ENCODE measurements at regions not wholly inside any gene's neighbourhood (a gene's known extent, or its start where the extent isn't known, plus 50 kb on each side); places are given as distances from the start of the nearest gene placed in this dataset.

DNA sequence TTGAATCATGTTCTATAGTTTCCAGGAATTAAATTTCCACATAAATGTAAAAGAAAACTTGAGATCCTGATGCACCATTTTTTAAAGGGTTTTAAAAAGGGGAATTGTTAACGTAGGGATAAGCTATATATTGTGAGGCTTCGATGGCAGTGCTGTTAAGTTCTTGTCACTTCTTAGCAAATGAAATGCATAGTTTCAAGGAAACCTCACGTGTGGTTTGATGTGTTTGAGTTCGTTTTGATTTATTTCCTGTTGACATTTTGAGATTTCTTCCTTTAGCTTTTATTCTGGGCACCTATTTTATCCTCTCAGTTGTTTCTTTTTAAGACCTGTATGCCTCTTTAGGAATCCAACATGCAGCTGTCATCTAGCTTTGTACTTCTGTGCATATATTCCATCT lies 301.0 kb downstream of the DOCK8 start:
- DNase-seq (ENCODE audit: low spot score) = no peak

DNA sequence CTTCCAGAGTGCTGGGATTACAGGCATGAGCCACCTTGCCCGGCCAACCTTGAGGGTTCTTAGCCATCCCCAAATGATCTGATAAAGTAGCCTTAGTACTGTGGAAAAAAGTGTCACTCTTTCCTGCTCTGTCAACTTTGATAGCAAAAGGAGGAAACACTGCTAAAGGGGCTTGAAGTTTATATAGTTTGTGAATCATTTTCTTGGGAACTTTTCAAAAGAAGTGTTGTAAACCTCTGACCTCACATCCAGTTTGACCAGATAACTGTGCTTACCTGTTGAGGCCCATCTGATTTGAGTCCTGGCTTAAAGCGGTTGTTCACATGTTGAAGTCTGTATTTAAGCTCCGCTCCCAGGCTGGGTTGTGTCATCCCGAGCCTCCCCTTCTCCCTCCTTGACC lies 303.3 kb downstream of the DOCK8 start:
- DNase-seq (ENCODE audit: low spot score) = no peak

DNA sequence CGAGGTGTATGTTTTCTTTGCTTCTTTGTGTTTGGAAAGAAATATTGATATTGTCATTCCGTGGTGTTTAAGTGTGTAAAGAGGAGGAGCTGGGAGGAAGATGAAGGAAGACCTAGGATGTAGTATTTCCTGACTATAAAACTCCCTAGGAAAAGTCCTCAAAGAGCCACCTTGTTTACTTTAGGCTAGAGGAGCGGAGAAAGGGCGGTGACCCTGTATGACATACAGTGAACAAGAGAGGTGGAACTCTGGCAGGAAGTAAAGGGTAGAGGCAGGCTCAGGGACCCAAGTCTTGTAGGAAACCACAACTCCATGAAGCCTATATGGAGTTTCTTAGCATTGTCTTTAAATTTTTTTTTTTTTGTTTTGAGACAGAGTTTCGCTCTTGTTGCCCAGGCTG lies 303.9 kb downstream of the DOCK8 start:
- no peak for DNase-seq (ENCODE audit: low spot score)

DNA sequence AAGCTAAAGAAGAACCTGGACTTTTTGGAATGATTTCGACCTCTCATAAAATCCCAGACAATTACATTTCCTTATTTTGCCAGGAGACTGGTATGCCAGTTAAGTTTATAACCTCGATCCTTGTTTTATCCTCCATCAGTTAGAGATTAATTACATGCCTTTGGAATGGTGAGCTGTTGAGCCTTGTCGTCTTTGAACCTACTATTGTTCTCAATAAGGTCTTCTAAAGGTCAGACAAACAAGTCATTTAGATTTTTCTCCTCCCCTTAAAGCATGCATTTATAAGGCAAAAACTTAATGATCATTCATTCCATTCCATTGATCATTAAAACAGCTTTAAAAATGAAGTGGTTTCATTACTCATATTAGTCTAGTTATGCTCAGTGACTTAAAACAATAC lies 304.9 kb downstream of the DOCK8 start:
- no peak for DNase-seq (ENCODE audit: low spot score)

DNA sequence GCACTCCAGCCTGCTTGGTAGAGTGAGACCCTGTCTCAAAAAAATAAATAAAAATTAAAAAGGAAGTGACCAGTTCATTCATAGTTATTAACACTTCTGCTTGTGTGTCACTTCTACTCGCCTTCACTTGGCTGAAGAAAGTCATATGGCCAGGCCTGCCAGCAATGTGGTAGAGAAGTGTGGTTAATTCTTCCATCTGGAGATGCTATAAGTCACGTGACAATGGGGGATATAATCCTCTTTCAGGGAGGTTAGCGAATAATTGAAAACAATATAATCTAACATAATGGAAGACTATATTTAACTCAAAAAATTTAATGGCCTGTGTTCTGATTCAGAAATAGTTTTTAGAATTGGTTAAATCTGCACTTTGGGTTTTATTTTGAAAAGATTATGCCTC lies 305.6 kb downstream of the DOCK8 start:
- DNase-seq (ENCODE audit: low spot score) = no peak

DNA sequence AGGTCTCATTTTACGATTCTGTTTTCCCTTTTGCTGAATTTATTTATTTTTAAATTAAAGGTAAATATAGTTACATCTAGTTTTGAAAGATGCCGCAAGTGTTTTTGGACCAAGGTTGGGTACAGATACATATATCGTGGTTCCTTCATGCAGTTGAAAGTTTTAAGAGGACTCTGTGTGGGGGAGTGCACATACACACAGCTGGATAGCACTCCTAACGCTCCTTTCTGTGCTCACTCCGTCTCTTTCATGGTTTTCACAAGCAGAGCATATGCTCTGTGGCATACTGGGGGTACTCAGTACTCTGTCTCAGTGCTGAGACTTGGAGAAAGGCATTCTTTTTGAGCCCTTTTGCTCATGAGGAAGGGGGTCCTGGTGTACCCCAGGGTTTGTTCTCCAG lies 307.5 kb downstream of the DOCK8 start:
- DNase-seq (ENCODE audit: low spot score) = no peak

DNA sequence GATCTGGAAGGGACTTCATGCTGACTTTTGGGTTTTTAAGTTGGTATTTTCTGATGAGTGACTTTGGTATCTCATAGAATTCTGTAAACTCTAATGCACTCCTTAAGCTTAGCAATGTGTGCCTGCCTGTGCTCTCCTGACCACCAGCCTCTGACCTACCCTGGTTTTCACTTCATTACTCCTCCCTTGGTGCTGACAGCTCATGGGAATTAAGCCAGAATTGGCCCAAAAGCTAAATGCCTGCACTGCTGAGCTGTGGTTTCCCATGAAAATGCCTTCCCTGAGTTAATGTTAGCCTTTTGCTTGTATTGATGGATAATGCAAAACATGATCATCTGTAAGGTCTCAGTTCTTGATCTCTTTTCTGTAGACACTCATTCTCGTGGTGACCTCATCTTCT lies 308.0 kb downstream of the DOCK8 start:
- DNase-seq (ENCODE audit: low spot score) = no peak

DNA sequence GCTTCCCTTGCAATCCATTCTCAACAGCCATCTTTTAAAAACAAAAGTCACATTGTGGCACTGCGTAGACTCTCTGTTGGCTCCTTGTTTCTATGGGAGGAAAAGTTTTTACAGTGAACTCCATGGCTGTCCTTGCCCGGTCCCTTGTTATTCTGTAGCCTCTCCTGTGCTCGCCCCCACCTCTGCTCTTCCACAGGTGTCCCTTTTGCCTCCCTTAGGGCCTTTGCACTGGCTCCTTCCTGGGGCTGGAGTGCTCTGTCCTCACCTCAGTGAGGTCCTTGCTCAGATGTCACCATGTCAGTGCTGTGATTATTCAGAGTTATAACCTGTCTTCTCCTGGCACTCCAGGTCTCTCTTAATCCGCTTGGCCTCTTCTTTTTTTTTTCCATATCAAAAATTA lies 308.8 kb downstream of the DOCK8 start:
- DNase-seq (ENCODE audit: low spot score) = no peak

DNA sequence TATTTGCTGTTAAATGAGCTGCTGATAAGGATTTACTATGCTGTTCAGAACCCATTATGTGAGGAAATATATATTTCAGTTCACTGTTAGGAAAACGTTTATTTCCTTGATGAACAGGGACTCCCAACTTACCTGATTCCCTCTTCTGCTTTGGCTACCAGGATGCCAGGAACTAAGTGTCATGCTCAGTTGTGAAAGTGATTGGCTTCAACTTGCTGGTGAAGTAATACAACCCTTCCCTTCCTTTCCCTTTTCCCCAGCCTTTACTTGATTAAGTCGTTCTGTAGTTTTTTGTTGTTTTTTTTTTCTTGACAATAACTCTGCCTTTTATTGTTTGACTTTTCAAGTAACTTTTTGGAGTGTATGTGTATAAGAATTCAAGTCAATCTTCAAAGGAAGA lies 309.3 kb downstream of the DOCK8 start:
- DNase-seq (ENCODE audit: low spot score) = no peak

DNA sequence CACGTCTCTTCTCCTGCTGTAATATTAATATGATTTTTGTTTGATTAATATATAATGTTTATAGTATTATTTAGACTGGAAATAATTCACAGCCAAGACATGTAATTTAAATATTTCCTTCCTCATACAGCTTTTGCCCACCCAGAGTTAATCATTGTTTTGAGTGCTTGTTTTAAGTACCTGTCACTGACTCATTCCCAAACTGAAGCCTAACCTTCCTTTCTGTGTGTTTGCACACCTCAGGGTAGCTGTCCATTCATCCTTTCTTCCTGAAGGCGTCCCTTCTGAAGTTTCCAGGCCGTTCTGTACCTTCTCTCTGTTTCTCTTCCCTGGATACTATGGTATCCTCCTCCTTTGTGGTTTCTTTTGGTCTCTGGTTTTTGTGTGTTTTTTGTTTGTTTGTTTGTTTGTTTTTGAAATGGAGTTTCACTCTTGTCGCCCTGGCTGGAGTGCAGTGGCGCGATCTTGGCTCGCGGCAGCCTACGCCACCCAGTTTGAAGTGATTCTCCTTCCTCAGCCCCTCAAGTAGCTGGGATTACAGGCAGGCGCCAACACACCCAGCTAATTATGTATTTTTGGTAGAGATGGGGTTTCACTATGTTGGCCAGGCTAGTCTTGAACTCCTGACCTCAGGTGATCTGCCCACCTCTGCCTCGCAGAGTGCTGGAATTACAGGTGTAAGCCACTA lies 312.4 kb downstream of the DOCK8 start:
- DNase-seq (ENCODE audit: low spot score) = no peak

DNA sequence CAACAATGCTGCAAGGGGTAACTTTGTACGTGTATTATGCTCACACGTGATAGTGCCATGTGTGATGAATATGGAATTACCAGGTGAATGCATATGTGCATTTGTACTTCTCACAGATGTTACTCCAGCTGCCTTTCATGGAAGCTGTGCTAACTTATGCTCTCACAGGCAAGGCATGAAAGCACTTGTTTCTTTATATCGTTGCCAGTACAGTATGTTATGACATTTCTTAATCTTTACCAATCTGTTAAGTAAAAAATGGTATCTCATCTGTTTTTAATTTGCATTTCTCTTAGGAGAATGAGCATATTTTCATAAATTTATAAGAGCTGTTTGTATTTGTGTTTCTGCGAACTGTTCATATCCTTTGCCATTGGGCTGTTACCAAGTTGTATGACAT lies 311.8 kb upstream of the DMRT1 start:
- DNase-seq (ENCODE audit: low spot score) = no peak

DNA sequence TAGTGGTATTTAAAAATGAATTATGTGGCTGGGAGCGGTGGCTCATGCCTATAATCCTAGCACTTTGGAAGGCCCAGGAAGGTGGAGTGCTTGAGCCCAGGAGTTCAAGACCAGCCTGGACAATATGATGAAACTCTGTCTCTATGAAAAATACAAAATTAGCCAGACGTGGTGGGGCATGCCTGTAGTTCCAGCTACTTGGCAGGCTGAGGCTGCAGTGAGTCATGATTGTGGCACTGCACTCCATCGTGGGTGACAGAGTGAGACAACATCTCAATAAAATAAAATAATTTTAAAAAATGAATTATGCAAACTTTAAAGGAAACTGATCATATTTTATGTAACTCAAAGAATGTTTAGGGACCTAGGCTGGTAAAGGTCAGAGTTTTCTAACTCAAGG lies 310.8 kb upstream of the DMRT1 start:
- no peak for DNase-seq (ENCODE audit: low spot score)

DNA sequence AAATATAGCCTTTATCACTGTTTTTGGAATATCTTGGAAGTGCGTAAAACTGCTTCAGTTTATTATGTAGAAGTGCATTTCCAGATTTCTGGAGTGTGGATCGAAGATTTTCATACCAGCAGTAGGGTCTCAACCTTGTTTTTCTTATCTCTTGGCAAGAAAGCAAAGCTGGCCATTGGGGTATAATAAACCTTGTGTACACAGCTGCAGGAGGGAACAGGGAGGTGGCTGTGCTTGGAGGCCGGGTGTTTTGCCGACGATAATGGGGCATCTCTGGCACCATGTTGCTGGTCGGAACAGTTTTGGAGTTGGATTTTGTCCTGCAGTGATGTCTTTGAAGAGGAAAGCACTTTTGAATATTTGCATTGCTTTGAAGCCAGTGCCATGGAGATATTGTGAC lies 308.8 kb upstream of the DMRT1 start:
- DNase-seq (ENCODE audit: low spot score) = no peak

DNA sequence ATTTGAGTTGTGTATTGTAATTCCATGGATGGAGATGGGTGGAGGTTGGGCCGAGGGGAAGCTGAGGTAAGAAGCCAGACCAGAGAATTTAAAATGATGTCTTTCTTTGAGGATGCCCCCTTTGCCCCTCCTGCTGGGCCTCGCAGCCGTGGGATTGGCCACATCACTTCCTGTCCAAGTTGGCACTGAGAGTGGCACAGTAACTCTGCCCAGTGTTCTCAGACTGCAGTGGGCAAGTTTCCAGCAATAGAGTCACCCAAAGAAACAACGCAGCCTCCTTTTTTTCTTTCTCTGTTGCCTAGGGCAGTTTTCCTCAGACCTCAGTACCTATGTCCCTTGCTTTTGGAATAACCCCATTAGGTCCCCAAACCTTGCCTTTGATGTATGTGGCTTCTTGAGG lies 306.6 kb upstream of the DMRT1 start:
- no peak for DNase-seq (ENCODE audit: low spot score)

DNA sequence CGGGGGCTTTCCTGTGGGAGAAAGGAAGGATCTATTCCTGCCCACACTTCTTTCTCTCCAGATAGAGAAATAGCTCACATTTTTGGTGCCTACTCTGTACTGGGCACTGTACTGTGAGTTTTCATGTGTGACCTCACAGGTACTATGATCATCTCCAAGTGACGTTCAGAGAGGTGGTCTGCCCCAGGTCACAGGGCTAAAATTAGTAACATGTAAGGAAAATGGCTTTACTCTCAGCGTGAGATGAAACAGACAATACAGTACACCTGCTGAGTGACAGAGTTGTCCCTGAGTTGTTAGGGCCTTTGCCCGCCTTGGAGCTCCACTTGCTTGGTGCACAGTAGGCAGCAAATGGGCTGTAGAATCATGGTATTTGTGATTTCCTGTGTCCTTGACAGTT lies 306.1 kb upstream of the DMRT1 start:
- DNase-seq (ENCODE audit: low spot score) = no peak

DNA sequence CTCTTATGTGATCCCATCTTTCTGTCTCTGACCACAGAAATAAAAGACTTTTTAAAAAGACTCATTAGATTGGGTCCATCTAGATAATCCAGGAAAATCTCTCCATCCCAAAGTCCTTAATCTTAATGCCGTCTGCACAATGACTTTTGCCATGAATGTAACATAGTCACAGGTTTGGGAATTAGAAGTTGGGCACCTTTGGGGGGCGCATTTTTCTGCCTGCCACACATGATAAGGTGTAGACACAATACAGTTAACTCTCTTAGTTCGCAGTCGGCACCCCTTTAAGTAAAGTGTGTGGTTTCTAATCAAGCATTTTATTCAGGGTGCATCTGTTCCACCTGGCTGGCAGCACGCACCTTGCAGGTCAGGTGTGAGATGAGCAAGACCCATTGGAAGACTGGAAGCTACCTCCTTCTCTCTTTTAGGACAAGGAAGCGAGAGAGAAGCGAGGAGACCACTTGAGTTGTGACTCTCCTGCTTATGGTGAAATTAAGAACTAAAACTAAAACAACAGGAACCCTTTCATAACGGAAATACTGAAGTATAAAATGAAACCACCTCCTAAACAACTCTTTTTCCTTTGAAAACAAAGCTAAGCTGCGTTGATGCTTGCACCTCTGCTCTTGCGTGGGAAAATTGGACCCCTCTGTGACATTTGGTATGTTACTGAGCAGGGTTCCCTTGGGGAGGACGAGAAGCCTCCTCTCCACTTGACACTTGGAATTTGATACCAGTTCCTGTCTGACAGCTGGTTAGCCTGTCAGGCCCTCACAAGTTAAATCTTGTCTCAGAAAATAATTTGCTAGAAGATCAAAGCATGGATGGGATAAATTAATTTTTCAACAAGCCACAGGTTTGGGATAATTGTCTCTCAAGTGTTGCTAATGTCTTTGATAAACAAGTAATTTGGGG lies 304.6 kb upstream of the DMRT1 start:
- DNase-seq (ENCODE audit: low spot score) = no peak

DNA sequence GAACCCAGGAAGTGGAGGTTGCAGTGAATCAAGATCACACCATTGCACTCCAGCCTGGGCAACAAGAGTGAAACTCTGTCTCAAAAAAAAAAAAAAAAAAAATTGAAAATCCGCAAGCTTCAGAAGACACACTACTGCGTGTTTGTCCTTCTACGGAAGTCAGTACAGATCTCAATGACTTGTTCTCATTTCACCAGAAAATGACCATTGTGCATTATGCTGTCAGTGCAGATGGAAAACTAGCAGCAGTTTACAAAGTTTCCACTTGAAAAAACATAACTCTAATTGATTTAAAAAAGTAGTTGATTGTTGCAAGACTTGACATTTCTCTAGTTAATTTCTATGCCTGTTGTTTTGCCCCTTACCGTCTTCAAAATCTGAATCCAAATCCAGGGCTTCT lies 298.0 kb upstream of the DMRT1 start:
- no peak for DNase-seq (ENCODE audit: low spot score)

DNA sequence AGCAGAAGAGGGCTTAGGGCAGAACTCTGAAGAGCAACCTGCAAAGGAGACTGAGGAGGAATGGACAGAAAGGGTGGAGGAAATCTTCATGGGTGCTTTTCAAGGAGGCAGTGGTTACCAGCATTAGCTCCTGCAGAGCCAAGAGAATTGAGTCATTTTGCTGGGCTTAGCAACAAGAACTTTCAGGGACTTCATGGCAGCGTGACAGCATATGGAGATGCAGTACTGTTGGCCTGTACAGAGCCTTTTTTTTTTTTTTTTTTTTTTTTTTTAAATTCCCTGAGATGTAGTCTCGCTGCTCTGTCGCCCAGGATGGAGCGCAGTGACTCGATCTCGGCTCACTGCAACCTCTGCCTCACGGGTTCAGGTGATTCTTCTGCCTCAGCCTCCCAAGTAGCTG lies 296.0 kb upstream of the DMRT1 start:
- DNase-seq (ENCODE audit: low spot score) = no peak

DNA sequence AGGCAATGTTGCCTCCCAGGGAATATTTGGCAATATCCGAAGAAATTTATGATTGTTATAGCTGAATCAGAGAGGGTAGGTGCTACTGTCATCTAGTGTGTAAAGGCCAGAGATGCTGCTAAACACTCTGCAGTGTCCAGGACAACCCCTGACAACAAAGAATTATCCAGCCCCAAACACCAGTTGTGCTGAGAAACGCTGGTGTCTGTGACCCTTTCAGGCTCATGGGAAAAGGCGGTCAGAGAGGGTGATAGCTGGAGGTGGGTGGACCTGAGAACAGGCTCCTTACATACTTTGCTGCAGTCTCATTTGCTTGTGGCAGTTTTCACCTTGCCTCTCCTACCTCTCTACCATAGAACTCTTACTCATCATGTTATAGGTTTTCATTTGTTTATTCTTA lies 295.3 kb upstream of the DMRT1 start:
- DNase-seq (ENCODE audit: low spot score) = no peak

DNA sequence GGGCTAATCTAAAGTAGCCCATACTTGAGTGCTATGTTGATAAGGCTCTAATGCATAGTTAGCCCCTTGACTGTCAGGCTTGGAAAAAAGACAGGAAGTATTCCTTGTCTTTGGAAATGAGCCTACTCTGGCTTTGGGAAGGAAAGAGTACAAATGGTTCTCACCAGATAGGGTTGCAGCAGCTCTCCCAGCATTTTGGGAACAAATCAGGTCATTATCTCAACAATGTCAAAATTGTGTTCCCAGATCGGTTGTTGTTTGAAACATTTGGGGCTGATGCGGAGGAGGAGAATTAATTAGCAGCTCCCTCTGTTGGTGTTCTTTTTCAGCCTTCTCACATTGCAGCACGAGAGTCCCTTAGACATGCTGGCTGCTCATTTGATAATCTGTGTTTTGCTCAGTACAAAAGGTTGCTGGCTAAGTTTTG lies 294.7 kb upstream of the DMRT1 start:
- DNase-seq (ENCODE audit: low spot score) = no peak

DNA sequence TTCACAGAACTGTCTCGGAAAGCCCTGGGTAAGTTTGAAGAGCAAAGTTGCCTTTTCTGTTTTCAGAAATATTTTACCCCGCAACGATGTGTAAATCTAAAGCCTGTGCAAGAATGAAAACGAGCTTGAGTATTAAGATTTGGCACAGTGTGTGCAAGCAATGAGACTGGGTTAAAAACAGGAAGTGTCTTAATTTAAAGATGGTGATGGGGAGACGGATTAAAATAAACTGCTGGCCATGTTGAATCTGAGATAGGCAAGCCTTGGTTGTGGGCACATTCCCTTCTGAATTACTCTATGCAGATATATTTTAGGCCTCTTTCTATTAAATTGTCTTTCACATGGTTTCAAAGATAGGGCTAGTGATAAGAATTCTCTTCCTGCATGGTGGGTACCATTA lies 294.2 kb upstream of the DMRT1 start:
- no peak for DNase-seq (ENCODE audit: low spot score)

DNA sequence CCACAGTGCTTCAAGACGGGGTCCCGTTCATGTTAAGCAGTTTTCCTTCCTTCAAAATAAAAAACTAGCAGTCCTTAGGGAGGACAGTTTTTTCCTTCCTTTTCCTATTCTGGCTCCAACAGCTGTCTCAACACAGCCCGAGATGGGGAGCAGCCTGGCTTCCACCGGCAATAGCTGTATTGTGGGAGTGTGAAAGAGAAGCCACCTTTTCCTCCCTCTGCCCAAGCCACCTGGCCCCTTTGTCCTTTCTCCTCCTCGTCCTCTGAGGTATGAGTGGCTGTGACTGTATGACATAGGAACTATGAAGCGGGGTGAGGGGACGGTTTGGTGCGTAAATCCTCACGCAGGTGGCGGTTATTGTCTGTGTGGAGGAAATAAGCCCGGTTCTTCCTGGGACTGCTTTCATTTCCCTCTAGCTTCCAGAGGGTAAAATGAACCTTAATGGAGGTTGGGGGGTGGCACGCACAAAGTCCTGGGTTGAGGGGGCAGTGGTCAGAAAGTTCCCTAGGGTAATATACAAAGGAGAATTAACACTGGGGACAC lies 292.0 kb upstream of the DMRT1 start:
- no peak for DNase-seq (ENCODE audit: low spot score)

DNA sequence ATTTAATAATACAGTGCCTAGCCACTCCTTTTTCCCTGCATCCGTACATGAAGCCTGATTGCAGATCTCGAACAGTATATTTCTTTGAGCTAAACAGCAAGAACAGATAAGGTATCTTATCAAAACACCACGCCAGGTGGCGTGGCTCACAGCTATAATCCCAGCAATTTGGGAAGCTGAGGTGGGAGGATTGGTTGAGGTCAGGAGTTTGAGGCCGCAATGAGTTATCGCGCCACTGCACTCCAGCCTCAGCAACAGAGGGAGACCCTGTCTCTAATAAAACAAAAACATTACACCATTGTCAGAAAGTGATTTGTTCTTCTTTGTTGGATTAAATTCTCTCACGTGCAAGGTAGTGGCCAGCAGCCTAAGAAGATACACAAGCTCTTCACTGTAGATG lies 291.2 kb upstream of the DMRT1 start:
- DNase-seq (ENCODE audit: low spot score) = no peak

Measured in COLO829 (cell line).